Neural cell (in vitro differentiated cells): ENCODE measurements at regions not wholly inside any gene's neighbourhood (a gene's known extent, or its start where the extent isn't known, plus 50 kb on each side); places are given as distances from the start of the nearest gene placed in this dataset.

Source experiments
- EP300 ChIP-seq: fragments of 450-650 bp; conservative IDR thresholded peaks from 2 replicates; pipeline ENCODE4 v1.6.1; 2014; ENCODE audit warnings: antibody characterized with exemption, mild to moderate bottlenecking, moderate library complexity; ENCODE audit not compliant: poor library complexity, severe bottlenecking
- EZH2 ChIP-seq: fragments of 200-600, 300-800 bp; shearing (Covaris generic), sonication (generic); IDR thresholded peaks from 2 replicates; pipeline ENCODE4 v1.6.1; 2014; ENCODE audit warnings: antibody characterized with exemption, low read length, borderline replicate concordance, mild to moderate bottlenecking; ENCODE audit not compliant: insufficient read depth, poor library complexity, severe bottlenecking
- POLR2AphosphoS5 ChIP-seq: IDR thresholded peaks from 2 replicates; pipeline ENCODE4 v1.6.1; 2012
- RAD21 ChIP-seq: fragments of 450-650 bp; conservative IDR thresholded peaks from 2 replicates; pipeline ENCODE4 v1.6.1; 2014; ENCODE audit warnings: antibody characterized with exemption, mild to moderate bottlenecking, moderate library complexity
- SMC3 ChIP-seq: fragments of 450-650 bp; conservative IDR thresholded peaks from 2 replicates; pipeline ENCODE4 v1.6.1; 2014; ENCODE audit warnings: antibody characterized with exemption, mild to moderate bottlenecking, moderate library complexity; ENCODE audit not compliant: poor library complexity
- TAF1 ChIP-seq: IDR thresholded peaks from 2 replicates; pipeline ENCODE4 v1.6.1; 2012; ENCODE audit warnings: low read depth
- TF ChIP-seq, protein P1 (sequence below): IDR thresholded peaks from 2 replicates; pipeline ENCODE4 v1.6.1; 2012; ENCODE audit warnings: borderline replicate concordance
- TF ChIP-seq, protein P2 (sequence below): fragments of 450-650 bp; IDR thresholded peaks from 2 replicates; pipeline ENCODE4 v1.5.1; 2014; ENCODE audit warnings: antibody characterized with exemption, mild to moderate bottlenecking, moderate library complexity; ENCODE audit not compliant: poor library complexity, severe bottlenecking

DNA sequence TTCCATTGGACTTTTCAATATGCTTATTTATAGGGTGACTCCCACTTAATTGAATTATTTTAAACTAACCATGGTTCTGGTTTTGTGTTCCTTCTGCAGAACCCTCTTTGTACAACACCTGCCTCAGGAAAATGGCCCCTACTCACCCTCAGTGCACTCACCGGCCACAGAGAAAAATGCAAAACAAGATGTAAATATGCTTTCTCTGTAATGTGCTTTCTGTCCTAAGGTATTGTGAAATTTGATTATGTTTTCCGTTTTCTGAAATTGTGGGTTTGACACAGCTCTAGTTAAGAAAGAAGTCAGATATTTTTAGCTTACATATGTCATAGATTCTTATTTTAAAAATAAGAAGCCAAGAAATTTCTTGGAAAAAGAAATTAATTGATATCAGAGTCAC lies 357.7 kb upstream of the SMIM21 start:
- TF ChIP-seq RAD21 (no peak), POLR2AphosphoS5 (no peak), SMC3 (no peak), TAF1 (no peak), EP300 (no peak), EZH2 (no peak)
- TF ChIP-seq, protein P1, sequence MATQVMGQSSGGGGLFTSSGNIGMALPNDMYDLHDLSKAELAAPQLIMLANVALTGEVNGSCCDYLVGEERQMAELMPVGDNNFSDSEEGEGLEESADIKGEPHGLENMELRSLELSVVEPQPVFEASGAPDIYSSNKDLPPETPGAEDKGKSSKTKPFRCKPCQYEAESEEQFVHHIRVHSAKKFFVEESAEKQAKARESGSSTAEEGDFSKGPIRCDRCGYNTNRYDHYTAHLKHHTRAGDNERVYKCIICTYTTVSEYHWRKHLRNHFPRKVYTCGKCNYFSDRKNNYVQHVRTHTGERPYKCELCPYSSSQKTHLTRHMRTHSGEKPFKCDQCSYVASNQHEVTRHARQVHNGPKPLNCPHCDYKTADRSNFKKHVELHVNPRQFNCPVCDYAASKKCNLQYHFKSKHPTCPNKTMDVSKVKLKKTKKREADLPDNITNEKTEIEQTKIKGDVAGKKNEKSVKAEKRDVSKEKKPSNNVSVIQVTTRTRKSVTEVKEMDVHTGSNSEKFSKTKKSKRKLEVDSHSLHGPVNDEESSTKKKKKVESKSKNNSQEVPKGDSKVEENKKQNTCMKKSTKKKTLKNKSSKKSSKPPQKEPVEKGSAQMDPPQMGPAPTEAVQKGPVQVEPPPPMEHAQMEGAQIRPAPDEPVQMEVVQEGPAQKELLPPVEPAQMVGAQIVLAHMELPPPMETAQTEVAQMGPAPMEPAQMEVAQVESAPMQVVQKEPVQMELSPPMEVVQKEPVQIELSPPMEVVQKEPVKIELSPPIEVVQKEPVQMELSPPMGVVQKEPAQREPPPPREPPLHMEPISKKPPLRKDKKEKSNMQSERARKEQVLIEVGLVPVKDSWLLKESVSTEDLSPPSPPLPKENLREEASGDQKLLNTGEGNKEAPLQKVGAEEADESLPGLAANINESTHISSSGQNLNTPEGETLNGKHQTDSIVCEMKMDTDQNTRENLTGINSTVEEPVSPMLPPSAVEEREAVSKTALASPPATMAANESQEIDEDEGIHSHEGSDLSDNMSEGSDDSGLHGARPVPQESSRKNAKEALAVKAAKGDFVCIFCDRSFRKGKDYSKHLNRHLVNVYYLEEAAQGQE, result no peak
- TF ChIP-seq, protein P2, sequence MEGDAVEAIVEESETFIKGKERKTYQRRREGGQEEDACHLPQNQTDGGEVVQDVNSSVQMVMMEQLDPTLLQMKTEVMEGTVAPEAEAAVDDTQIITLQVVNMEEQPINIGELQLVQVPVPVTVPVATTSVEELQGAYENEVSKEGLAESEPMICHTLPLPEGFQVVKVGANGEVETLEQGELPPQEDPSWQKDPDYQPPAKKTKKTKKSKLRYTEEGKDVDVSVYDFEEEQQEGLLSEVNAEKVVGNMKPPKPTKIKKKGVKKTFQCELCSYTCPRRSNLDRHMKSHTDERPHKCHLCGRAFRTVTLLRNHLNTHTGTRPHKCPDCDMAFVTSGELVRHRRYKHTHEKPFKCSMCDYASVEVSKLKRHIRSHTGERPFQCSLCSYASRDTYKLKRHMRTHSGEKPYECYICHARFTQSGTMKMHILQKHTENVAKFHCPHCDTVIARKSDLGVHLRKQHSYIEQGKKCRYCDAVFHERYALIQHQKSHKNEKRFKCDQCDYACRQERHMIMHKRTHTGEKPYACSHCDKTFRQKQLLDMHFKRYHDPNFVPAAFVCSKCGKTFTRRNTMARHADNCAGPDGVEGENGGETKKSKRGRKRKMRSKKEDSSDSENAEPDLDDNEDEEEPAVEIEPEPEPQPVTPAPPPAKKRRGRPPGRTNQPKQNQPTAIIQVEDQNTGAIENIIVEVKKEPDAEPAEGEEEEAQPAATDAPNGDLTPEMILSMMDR, result no peak
